Ovary (tissue), 7 donors: ENCODE measurements at regions not wholly inside any gene's neighbourhood (a gene's known extent, or its start where the extent isn't known, plus 50 kb on each side); places are given as distances from the start of the nearest gene placed in this dataset.

Source experiments
- DNase-seq, 5 donors: peaks; one replicate each; pipeline ENCODE4 v3.0.0-alpha.2; 2019 to 2020
- H3K27ac ChIP-seq, 2 donors: fragments of 200-600 bp; one replicate each; pipeline versions ENCODE4 v1.5.1 to v1.8.0; 2019 to 2022
- H3K27me3 ChIP-seq: fragments of 200-600 bp; one replicate; pipeline ENCODE4 v1.8.0; 2022
- H3K36me3 ChIP-seq: fragments of 200-600 bp; sonication (generic); one replicate; pipeline ENCODE4 v1.5.1; 2019
- H3K4me1 ChIP-seq: one replicate; pipeline ENCODE4 v1.8.1; 2013; ENCODE audit warnings: mild to moderate bottlenecking, moderate library complexity; ENCODE audit not compliant: insufficient read depth
- H3K4me3 ChIP-seq: fragments of 200-600 bp; sonication (generic); one replicate; pipeline ENCODE4 v1.5.1; 2017
- H3K9me3 ChIP-seq, 2 donors: fragments of 200-600 bp in 1 of 2; sonication (generic) in 1 of 2; one replicate each; pipeline versions ENCODE4 v1.5.1 to v1.8.1; 2013 to 2019; ENCODE audit warnings: mild to moderate bottlenecking in 1 of 2, moderate library complexity in 1 of 2
- EP300 ChIP-seq: sonication (generic); formaldehyde crosslinking; IDR thresholded peaks from one replicate; pipeline ENCODE4 v1.6.1; 2017; ENCODE audit warnings: antibody characterized with exemption
- POLR2A ChIP-seq: fragments of 450-650 bp; IDR thresholded peaks from one replicate; pipeline ENCODE4 v1.6.1; 2017; ENCODE audit warnings: antibody characterized with exemption, mild to moderate bottlenecking, moderate library complexity
- WGBS, 3 donors: extraction: QIAGEN DNeasy Blood & Tissue Kit in 1 of 3; methylation state at CpG; one replicate each; pipeline versions ENCODE4 v1.1.5 to v1.1.7; 2013 to 2017; 5-methylcytosine and 5-hydroxymethylcytosine counted together
- intact Hi-C, 4 donors: fragments of 100-400 bp; cut with DNase I; formaldehyde crosslinking; loops; one replicate each; pipeline versions ENCODE4 v1.11.0 to v1.15.1; 2022 to 2023
- TF ChIP-seq, protein P1 (sequence below), 3 donors: fragments of 450-650 bp in 2 of 3; fragments of 200-600 bp in 1 of 3; IDR thresholded peaks; one replicate each; pipeline versions ENCODE4 v1.5.1 to v1.8.0; 2016 to 2022; ENCODE audit warnings: antibody characterized with exemption in 3 of 3, mild to moderate bottlenecking in 1 of 3
- donor health status: DM: no; HTN: no; CAD: no; lungs with moderate emphysema.
- donor health status: DM: no; HTN: no; CAD: no.
- donor health status: Bipolar disorder and iron deficiency.
- donor health status: DM: no; HTN: no; CAD: no.
- donor health status: DM: yes; HTN: yes; CAD: no.

DNA sequence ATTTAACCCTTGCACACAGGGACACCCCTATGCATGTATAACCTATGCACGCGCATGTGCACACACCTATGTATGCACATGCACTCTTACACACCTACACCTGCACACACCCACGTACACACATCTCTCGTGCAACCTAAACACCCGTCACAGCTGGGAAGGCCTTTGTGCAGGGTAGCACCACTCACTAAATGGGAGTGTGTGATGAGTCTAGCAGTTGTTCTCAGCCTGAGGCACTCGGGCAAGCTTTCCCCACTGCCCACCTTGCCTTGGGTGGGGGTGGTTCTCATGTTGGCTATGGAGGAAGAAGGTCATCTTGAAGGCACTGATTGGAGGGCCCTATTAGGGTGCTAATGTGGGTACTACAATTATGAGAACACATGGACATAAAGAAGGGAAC lies 85.8 kb downstream of the DLL1 start:
- Histone ChIP-seq H3K27me3 (no peaks in the 10 kb centered on the region), H3K9me3 (no peaks in the 10 kb centered on the region), H3K4me1 (no peaks in the 10 kb centered on the region), H3K36me3 (no peaks in the 10 kb centered on the region), H3K4me3 (no peak overlapping the region), H3K27ac (no peak overlapping the region)
- intact Hi-C loops: no loop called here
- TF ChIP-seq, protein P1, sequence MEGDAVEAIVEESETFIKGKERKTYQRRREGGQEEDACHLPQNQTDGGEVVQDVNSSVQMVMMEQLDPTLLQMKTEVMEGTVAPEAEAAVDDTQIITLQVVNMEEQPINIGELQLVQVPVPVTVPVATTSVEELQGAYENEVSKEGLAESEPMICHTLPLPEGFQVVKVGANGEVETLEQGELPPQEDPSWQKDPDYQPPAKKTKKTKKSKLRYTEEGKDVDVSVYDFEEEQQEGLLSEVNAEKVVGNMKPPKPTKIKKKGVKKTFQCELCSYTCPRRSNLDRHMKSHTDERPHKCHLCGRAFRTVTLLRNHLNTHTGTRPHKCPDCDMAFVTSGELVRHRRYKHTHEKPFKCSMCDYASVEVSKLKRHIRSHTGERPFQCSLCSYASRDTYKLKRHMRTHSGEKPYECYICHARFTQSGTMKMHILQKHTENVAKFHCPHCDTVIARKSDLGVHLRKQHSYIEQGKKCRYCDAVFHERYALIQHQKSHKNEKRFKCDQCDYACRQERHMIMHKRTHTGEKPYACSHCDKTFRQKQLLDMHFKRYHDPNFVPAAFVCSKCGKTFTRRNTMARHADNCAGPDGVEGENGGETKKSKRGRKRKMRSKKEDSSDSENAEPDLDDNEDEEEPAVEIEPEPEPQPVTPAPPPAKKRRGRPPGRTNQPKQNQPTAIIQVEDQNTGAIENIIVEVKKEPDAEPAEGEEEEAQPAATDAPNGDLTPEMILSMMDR (IDR thresholded peaks at IDR 0.05): no peak
- TF ChIP-seq EP300: no peak
- no peak for TF ChIP-seq POLR2A
- DNase-seq: no peak
- 75 to 79% (median 76%) methylated on average over 6 of the region's 6 CpGs for WGBS, 3 donors

DNA sequence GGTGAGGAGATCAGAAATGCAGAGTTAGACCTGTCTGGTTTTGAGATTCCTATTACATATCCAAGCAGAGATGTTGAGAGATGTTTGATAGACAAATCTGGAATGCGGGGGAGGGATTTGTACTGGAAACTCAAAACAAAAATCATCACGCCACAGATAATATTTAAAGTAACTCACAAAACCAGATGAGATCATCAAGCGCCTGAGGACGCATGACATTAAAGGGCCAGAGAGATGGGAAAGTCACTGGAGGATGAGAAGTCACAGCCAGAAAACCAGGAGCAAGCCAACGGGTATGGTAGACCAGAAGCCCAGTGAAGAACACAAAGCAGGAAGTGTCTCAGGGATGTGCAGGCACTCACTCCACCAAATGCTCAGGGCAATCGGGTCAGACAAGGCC lies 87.7 kb downstream of the DLL1 start:
- Histone ChIP-seq H3K4me3 (no peak overlapping the region), H3K27ac (no peak overlapping the region), H3K36me3 (no peaks in the 10 kb centered on the region), H3K27me3 (no peaks in the 10 kb centered on the region), H3K4me1 (no peaks in the 10 kb centered on the region), H3K9me3 (no peaks in the 10 kb centered on the region)
- intact Hi-C loops: no loop called here
- 68 to 86% (median 70%) methylated on average over 6 of the region's 6 CpGs for WGBS, 3 donors
- DNase-seq: no peak
- TF ChIP-seq EP300 (no peak), POLR2A (no peak)
- TF ChIP-seq, protein P1 (IDR thresholded peaks at IDR 0.05): no peak

DNA sequence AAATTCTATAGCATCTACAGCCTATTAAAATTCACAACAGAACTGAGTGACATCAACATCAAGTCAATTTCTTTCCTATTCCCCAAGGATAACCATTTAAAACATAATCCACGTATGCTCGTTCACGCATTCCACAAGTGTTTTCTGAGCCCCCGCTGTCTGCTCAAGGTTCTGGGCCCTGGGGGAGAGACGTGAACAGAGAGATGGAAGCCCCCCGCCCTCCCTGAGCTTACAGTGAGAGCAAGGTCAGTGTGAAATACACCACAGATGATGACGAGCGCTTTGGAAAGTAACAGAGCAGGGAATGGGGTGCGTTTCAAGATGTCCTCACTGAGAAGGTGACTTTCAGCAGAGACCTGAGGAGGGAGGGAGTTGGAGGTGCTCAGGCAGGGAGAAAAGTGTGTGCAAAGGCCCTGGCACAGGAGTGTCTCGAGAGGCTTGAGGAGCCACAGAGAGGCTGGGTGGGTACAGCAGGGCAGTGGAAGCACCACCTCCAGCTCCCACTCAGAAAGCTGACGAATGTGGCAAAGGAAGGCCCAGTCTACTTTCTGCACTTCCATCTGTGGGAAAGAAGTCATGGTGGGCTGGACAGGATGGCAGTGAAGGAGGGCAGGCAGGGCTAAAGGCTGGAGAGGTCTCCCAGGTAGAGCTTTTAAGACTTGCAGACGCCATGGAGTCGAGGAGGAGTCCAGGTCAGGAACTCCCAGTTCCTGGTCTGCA lies 88.3 kb downstream of the DLL1 start:
- H3K9me3 ChIP-seq: no peaks in the 10 kb centered on the region
- WGBS, 3 donors: 89 to 93% (median 92%) methylated on average over 13 of the region's 13 CpGs
- peak in 1 of 5 donors; percentile 10 for DNase-seq
- no peak overlapping the region for H3K4me3 ChIP-seq
- H3K27ac ChIP-seq: no peak overlapping the region
- no peak for TF ChIP-seq POLR2A
- TF ChIP-seq EP300: no peak
- TF ChIP-seq, protein P1 (IDR thresholded peaks at IDR 0.05): no peak
- no peaks in the 10 kb centered on the region for H3K27me3 ChIP-seq
- no peaks in the 10 kb centered on the region for H3K4me1 ChIP-seq
- no peaks in the 10 kb centered on the region for H3K36me3 ChIP-seq
- intact Hi-C loops: no loop called here

DNA sequence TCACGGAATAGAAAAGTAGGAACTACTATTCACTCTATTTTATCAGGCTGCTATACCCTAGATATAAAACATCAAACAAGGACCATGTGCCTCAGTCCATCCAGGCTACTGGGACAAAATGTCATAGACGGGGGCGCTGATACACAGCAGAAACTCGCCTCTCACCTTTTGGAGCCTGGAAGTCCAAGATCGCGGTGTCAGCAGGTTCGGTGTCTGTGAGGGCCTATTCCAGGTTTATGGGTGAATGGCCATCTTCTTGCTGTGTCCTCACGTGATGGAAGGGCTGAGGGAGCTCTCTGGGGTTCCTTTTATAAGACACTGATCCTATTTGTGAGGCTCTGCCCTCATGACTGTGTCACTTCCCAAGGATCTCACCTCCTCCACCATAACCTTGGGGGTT lies 89.5 kb downstream of the DLL1 start:
- no peaks in the 10 kb centered on the region for H3K9me3 ChIP-seq
- intact Hi-C loops: no loop called here
- TF ChIP-seq, protein P1 (IDR thresholded peaks at IDR 0.05): no peak
- TF ChIP-seq EP300 (no peak), POLR2A (no peak)
- H3K4me3 ChIP-seq: no peak overlapping the region
- peak in 1 of 5 donors; percentile 8 for DNase-seq
- H3K4me1 ChIP-seq: no peaks in the 10 kb centered on the region
- no peaks in the 10 kb centered on the region for H3K27me3 ChIP-seq
- no peak overlapping the region for H3K27ac ChIP-seq
- H3K36me3 ChIP-seq: no peaks in the 10 kb centered on the region
- 85 to 93% (median 86%) methylated on average over 8 of the region's 8 CpGs for WGBS, 3 donors
